OCI-LY3 (cell line): ENCODE measurements at regions not wholly inside any gene's neighbourhood (a gene's known extent, or its start where the extent isn't known, plus 50 kb on each side); places are given as distances from the start of the nearest gene placed in this dataset.

Source experiments
- H2AFZ ChIP-seq: fragments of 200-600, 300-600 bp; shearing (Covaris generic); 2 replicates; pipeline ENCODE4 v1.6.0; 2014; ENCODE audit warnings: antibody characterized with exemption, low read depth, low read length
- H3K27ac ChIP-seq: fragments of 200-600, 300-600 bp; sonication (generic); 2 replicates; pipeline ENCODE4 v1.5.1; 2014; ENCODE audit warnings: mild to moderate bottlenecking, low read length, moderate library complexity, mixed read lengths
- H3K27me3 ChIP-seq: fragments of 200-600, 300-600 bp; sonication (generic); 2 replicates; pipeline ENCODE4 v1.6.1; 2014; ENCODE audit warnings: low read depth, low read length, mixed read lengths
- H3K36me3 ChIP-seq: fragments of 200-600, 300-600 bp; sonication (generic); replicated peaks from 2 replicates; pipeline ENCODE3; 2014; ENCODE audit warnings: low read depth, low read length, mixed read lengths
- H3K4me1 ChIP-seq: fragments of 300-600, 200-600 bp; sonication (generic); 2 replicates; pipeline ENCODE4 v1.6.1; 2014; ENCODE audit warnings: low read length, mixed read lengths
- H3K4me2 ChIP-seq: fragments of 200-600, 300-600 bp; sonication (generic); 2 replicates; pipeline ENCODE4 v1.6.1; 2014; ENCODE audit warnings: low read length, mixed read lengths
- H3K4me3 ChIP-seq: fragments of 300-600, 200-600 bp; sonication (generic); 2 replicates; pipeline ENCODE4 v1.5.1; 2014; ENCODE audit warnings: antibody characterized with exemption, mild to moderate bottlenecking, low read length, moderate library complexity
- H3K79me2 ChIP-seq: fragments of 300-600, 200-600 bp; shearing (Covaris generic); 2 replicates; pipeline ENCODE4 v1.6.1; 2014; ENCODE audit warnings: mild to moderate bottlenecking, low read length, mixed read lengths
- H3K9ac ChIP-seq: fragments of 300-600, 200-600 bp; shearing (Covaris generic); 2 replicates; pipeline ENCODE4 v1.6.0; 2014; ENCODE audit warnings: mild to moderate bottlenecking, low read length, moderate library complexity
- H3K9me3 ChIP-seq: fragments of 200-600, 300-600 bp; shearing (Covaris generic); 2 replicates; pipeline ENCODE4 v1.6.1; 2014; ENCODE audit warnings: low read length, mixed read lengths; ENCODE audit not compliant: insufficient read depth
- H4K20me1 ChIP-seq: fragments of 200-600, 300-600 bp; sonication (generic); 2 replicates; pipeline ENCODE4 v1.6.1; 2016; ENCODE audit warnings: low read length, mixed read lengths; ENCODE audit not compliant: insufficient read depth
- EZH2phosphoT487 ChIP-seq: fragments of 200-600 bp; shearing (Covaris generic); IDR thresholded peaks from 2 replicates; pipeline ENCODE4 v1.6.1; 2018; ENCODE audit warnings: antibody characterized with exemption, mixed run types, low read depth
- TF ChIP-seq, protein P1 (sequence below): fragments of 200-600, 300-600 bp; sonication (generic); IDR thresholded peaks from 2 replicates; pipeline ENCODE4 v1.5.1; 2014; ENCODE audit warnings: antibody characterized with exemption, low read length, low read depth

DNA sequence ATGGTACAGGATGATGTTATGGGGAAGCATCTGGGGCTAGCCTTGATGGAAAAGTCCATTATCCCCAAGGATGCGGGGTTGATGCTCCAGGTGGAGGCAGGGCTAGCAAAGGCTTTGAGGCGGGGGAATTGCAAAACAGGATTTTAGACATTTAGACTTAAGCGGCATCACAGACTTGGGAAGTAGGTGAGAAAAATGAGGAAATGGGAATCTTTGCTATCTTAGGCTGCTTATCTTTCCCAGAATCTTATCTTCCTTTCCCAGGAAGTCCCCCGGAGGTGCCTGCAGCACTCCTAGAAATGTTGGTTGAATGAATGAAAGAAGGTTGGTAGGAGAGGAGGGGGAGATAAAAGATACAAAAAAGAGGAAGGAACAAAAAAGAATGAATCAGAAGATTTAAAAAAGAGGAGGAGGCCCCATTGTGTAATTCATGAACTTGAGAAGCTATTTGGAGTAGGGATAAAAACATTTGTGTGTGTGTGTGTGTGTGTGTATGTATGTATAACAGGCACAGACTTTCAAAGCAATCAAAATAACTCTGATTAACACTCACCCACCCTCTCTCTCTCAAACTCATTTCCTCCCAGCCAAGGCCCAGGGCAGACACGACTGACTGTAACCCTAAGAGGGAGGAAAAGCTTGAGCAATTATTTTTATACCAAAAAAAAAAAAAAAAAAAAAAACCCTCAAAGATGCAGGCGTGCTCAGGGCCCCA, 62.5 kb upstream of the TBX3 start:
- Histone ChIP-seq H3K9ac (no peak overlapping the region), H3K4me3 (no peak overlapping the region), H3K36me3 (no peaks in the 10 kb centered on the region), H3K9me3 (no peaks in the 10 kb centered on the region), H3K27me3 (no peaks in the 10 kb centered on the region), H2AFZ (no peak overlapping the region), H3K4me2 (no peak overlapping the region), H4K20me1 (no peaks in the 10 kb centered on the region), H3K4me1 (no peaks in the 10 kb centered on the region), H3K79me2 (no peaks in the 10 kb centered on the region), H3K27ac (no peak overlapping the region)
- TF ChIP-seq, protein P1, sequence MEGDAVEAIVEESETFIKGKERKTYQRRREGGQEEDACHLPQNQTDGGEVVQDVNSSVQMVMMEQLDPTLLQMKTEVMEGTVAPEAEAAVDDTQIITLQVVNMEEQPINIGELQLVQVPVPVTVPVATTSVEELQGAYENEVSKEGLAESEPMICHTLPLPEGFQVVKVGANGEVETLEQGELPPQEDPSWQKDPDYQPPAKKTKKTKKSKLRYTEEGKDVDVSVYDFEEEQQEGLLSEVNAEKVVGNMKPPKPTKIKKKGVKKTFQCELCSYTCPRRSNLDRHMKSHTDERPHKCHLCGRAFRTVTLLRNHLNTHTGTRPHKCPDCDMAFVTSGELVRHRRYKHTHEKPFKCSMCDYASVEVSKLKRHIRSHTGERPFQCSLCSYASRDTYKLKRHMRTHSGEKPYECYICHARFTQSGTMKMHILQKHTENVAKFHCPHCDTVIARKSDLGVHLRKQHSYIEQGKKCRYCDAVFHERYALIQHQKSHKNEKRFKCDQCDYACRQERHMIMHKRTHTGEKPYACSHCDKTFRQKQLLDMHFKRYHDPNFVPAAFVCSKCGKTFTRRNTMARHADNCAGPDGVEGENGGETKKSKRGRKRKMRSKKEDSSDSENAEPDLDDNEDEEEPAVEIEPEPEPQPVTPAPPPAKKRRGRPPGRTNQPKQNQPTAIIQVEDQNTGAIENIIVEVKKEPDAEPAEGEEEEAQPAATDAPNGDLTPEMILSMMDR, result no peak
- no peak for TF ChIP-seq EZH2phosphoT487

DNA sequence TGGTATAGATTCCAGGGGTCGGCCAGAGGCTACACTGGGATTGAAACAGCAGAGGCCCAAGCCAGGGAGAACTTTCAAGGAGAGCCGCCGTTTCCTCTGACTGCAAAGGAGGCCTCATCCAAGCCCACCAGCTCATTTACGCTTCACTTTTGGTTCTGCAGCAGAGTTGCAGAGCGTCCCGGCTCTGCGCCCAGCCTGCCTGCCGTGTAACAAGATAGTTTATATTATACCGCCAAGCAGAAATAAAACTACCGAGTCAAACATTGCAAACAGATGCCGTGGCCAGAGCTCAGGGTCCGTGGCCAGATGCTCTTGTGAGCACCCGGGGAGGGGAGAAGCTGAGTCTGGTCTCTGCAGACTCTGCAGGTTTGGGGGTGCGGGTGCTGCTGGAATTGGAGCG, 60.7 kb upstream of the TBX3 start:
- Histone ChIP-seq H3K4me3 (no peak overlapping the region), H2AFZ (no peak overlapping the region), H3K4me2 (no peak overlapping the region)

DNA sequence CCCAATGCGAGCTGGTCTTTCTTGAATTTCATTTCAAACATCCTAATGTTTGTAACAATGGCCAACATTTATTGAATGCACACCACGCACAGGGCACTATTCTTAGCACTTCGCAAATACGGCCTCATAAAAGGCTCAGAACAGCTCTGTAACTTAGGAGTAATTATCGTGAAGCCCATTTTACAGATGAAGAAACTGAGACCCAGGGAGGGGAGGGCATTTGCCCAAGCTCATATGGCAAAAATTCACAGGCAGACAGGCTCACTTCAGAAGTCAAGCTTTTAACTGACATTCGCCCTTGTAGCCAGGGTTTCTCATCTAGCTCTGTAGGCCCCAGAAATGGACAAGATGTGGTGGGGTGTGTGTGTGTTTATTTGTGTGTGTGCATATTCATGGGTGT, 60.3 kb upstream of the TBX3 start:
- no peaks in the 10 kb centered on the region for H3K9me3 ChIP-seq
- no peak overlapping the region for H3K27ac ChIP-seq
- H3K4me1 ChIP-seq, result no peaks in the 10 kb centered on the region
- TF ChIP-seq EZH2phosphoT487, result no peak
- TF ChIP-seq, protein P1, result no peak
- H4K20me1 ChIP-seq, result no peaks in the 10 kb centered on the region
- H2AFZ ChIP-seq, result no peak overlapping the region
- no peak overlapping the region for H3K4me2 ChIP-seq
- no peak overlapping the region for H3K4me3 ChIP-seq
- no peaks in the 10 kb centered on the region for H3K79me2 ChIP-seq
- no peak overlapping the region for H3K9ac ChIP-seq
- no peaks in the 10 kb centered on the region for H3K27me3 ChIP-seq
- no peaks in the 10 kb centered on the region for H3K36me3 ChIP-seq

More for the DNA sequence above, 60.7 kb upstream of the TBX3 start:
- Histone ChIP-seq H3K79me2 (no peaks in the 10 kb centered on the region), H3K27me3 (no peaks in the 10 kb centered on the region), H3K36me3 (no peaks in the 10 kb centered on the region), H3K9ac (no peak overlapping the region), H3K4me1 (no peaks in the 10 kb centered on the region), H3K27ac (no peak overlapping the region), H4K20me1 (no peaks in the 10 kb centered on the region), H3K9me3 (no peaks in the 10 kb centered on the region)
- TF ChIP-seq EZH2phosphoT487, result no peak
- TF ChIP-seq, protein P1, result no peak

DNA sequence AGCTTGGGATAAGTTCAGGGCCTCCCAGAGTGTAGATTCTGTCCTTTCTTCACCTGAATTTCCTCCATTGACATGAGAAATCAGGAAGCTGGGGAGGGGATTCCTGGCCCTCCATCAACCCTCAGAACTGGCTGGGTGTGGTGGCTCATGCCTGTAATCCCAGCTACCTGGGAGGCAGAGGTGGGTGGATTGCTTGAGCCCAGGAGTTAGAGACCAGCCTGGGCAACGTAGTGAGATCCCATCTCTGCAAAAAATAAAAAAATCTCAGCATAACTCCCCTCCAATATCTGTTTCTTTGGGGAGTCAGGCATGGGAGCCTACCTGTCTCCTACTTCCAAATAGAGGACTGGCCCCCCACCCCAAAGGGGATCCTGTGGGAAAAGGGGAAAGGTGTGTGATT, 59.8 kb upstream of the TBX3 start:
- Histone ChIP-seq H3K9ac (no peak overlapping the region), H3K9me3 (no peaks in the 10 kb centered on the region), H2AFZ (no peak overlapping the region), H3K4me3 (no peak overlapping the region), H3K36me3 (no peaks in the 10 kb centered on the region), H4K20me1 (no peaks in the 10 kb centered on the region), H3K27ac (no peak overlapping the region), H3K27me3 (no peaks in the 10 kb centered on the region), H3K79me2 (no peaks in the 10 kb centered on the region), H3K4me2 (no peak overlapping the region), H3K4me1 (no peaks in the 10 kb centered on the region)
- TF ChIP-seq, protein P1, result no peak
- no peak for TF ChIP-seq EZH2phosphoT487
